Testis (tissue), 2 donors: ENCODE measurements at regions not wholly inside any gene's neighbourhood (a gene's known extent, or its start where the extent isn't known, plus 50 kb on each side); places are given as distances from the start of the nearest gene placed in this dataset.
A peak's percentile ranks its signal among the peaks of the same experiment; 100 is the strongest.

ENCODE experiments used
- DNase-seq: peaks from one replicate; pipeline ENCODE4 v3.0.0-alpha.2; 2019
- H3K27ac ChIP-seq, 2 donors: fragments of 200-600 bp; sonication (generic); one replicate each; pipeline ENCODE4 v1.5.1; 2019
- H3K27me3 ChIP-seq: fragments of 200-600 bp; sonication (generic); one replicate; pipeline ENCODE4 v1.5.1; 2019
- H3K36me3 ChIP-seq: fragments of 200-600 bp; sonication (generic); one replicate; pipeline ENCODE4 v1.5.1; 2017; ENCODE audit warnings: low read depth; ENCODE audit errors: missing control alignments
- H3K4me1 ChIP-seq: fragments of 200-600 bp; sonication (generic); one replicate; pipeline ENCODE4 v1.5.1; 2019
- H3K4me3 ChIP-seq, 2 donors: fragments of 200-600 bp; sonication (generic); one replicate each; pipeline ENCODE4 v1.5.1; 2017 to 2019
- H3K9me3 ChIP-seq: fragments of 200-600 bp; sonication (generic); one replicate; pipeline ENCODE4 v1.5.1; 2017
- POLR2A ChIP-seq: fragments of 450-650 bp; IDR thresholded peaks from one replicate; pipeline ENCODE4 v1.6.1; 2017; ENCODE audit warnings: antibody characterized with exemption, mild to moderate bottlenecking, moderate library complexity
- WGBS, 2 donors: methylation state at CpG; one replicate each; pipeline ENCODE4 v1.1.5; 2018; 5-methylcytosine and 5-hydroxymethylcytosine counted together
- intact Hi-C: fragments of 100-400 bp; cut with DNase I; formaldehyde crosslinking; loops from one replicate; pipeline ENCODE4 v1.15.1; 2023; ENCODE audit warnings: low total_unique reads
- TF ChIP-seq, protein P1 (sequence below), 3 experiments: fragments of 450-650 bp in 2 of 3; fragments of 200-600 bp in 1 of 3; sonication (generic) in 1 of 3; IDR thresholded peaks; one replicate each; pipeline ENCODE4 v1.5.1; 2016 to 2019; ENCODE audit warnings: antibody characterized with exemption in 3 of 3, mild to moderate bottlenecking in 2 of 3, moderate library complexity in 1 of 3

DNA sequence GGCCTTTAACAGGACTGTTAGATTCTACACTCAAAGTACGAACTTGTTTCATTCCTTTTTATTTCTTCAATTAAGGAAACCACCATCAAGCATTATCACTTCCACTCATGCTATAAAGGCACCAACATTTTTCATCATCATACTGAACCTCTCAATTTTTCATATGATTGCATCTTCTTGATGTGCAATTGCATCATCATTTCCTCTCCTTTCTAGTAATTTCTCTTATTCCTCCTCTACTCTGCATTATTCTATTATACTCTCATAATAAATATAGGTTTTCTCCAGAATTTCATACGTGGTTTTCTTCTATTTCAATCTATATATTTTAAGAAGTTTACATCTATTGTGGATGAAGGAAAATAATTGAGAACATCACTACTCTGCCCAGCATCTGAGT, 506.2 kb upstream of the ZNF385D start:
- intact Hi-C loops = no loop called here
- TF ChIP-seq, protein P1, sequence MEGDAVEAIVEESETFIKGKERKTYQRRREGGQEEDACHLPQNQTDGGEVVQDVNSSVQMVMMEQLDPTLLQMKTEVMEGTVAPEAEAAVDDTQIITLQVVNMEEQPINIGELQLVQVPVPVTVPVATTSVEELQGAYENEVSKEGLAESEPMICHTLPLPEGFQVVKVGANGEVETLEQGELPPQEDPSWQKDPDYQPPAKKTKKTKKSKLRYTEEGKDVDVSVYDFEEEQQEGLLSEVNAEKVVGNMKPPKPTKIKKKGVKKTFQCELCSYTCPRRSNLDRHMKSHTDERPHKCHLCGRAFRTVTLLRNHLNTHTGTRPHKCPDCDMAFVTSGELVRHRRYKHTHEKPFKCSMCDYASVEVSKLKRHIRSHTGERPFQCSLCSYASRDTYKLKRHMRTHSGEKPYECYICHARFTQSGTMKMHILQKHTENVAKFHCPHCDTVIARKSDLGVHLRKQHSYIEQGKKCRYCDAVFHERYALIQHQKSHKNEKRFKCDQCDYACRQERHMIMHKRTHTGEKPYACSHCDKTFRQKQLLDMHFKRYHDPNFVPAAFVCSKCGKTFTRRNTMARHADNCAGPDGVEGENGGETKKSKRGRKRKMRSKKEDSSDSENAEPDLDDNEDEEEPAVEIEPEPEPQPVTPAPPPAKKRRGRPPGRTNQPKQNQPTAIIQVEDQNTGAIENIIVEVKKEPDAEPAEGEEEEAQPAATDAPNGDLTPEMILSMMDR (IDR thresholded peaks at IDR 0.05) = no peak
- TF ChIP-seq POLR2A = no peak
- DNase-seq = no peak
- Histone ChIP-seq H3K9me3 (no peaks in the 10 kb centered on the region), H3K27ac (no peak overlapping the region), H3K36me3 (no peaks in the 10 kb centered on the region), H3K27me3 (no peaks in the 10 kb centered on the region), H3K4me3 (no peak overlapping the region), H3K4me1 (no peaks in the 10 kb centered on the region)
- 80 to 92% methylated on average over 2 of the region's 2 CpGs for WGBS, 2 donors

DNA sequence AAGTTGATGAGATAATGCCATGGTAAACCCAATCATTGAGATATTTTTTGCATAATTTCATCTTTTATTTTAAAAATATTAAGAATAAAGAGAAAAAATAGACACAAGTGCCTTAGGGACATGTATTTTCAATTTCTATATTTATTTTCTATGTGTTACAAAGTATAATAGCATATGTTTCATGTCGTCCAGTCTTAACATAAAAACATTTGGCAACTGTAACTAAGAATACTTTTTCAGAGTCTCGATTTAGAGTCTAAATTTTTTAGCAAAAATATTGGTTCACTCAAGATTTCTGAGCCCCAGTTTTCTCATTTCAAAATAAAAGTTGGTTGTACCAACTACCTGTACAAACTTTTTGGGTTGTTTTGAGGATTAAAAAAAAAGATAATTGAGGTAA, 511.4 kb upstream of the ZNF385D start:
- no peaks in the 10 kb centered on the region for H3K4me1 ChIP-seq
- no peak for DNase-seq
- WGBS, 2 donors = 36 to 50% methylated on average over 2 of the region's 2 CpGs
- no peaks in the 10 kb centered on the region for H3K9me3 ChIP-seq
- H3K27ac ChIP-seq = no peak overlapping the region
- no peak overlapping the region for H3K4me3 ChIP-seq
- intact Hi-C loops = no loop called here
- TF ChIP-seq POLR2A = no peak
- TF ChIP-seq, protein P1 (IDR thresholded peaks at IDR 0.05) = no peak
- no peaks in the 10 kb centered on the region for H3K36me3 ChIP-seq
- H3K27me3 ChIP-seq = no peaks in the 10 kb centered on the region

DNA sequence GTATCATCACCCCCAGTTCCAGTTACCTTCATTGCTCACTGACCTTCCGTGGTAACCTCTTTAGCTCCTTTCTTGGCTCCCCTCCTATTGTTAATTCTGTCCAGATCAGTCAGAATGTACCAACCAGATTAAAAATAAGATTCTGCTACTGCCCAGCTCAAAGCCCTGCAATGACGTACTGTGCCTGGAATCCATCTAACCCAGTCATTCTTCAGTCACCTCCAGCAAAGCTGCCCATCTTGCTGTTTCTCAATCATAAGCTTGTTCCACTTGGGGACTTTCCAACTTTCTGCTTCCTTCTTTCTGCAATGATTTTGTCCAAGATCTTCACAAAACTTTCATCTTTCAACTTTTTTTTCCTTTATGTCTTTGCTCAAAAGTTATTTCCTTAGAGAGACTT, 512.0 kb upstream of the ZNF385D start:
- H3K9me3 ChIP-seq = no peaks in the 10 kb centered on the region
- H3K36me3 ChIP-seq = no peaks in the 10 kb centered on the region
- no peaks in the 10 kb centered on the region for H3K4me1 ChIP-seq
- 86 to 91% methylated on average over 2 of the region's 2 CpGs for WGBS, 2 donors
- TF ChIP-seq POLR2A = no peak
- TF ChIP-seq, protein P1 (IDR thresholded peaks at IDR 0.05) = no peak
- H3K27me3 ChIP-seq = no peaks in the 10 kb centered on the region
- intact Hi-C loops = no loop called here
- H3K4me3 ChIP-seq = no peak overlapping the region
- H3K27ac ChIP-seq = no peak overlapping the region
- DNase-seq = no peak

DNA sequence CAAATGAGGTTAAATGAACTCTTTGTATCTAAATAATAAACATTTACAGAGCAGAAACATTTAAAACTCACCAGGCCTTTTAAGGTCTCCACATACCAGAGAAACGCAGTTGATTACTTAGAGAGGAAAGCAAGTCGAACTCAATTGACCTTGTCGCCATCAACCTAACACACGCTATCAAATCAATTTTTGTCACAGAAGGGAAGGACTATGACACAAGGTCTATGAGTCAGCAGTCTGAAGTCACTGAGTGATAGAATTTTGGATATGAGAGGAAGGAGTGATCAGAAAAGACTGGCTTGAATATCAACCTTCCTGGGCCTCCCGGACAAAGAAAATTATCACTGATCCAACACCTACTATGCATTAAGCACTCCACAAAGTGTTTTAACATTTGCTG, 514.4 kb upstream of the ZNF385D start:
- H3K27me3 ChIP-seq = no peaks in the 10 kb centered on the region
- 93% methylated on average over 5 of the region's 5 CpGs for WGBS, 2 donors
- TF ChIP-seq, protein P1 (IDR thresholded peaks at IDR 0.05) = no peak
- TF ChIP-seq POLR2A = no peak
- no peaks in the 10 kb centered on the region for H3K9me3 ChIP-seq
- intact Hi-C loops = no loop called here
- no peak overlapping the region for H3K27ac ChIP-seq
- H3K4me3 ChIP-seq = no peak overlapping the region
- H3K4me1 ChIP-seq = no peaks in the 10 kb centered on the region
- no peaks in the 10 kb centered on the region for H3K36me3 ChIP-seq
- no peak for DNase-seq

DNA sequence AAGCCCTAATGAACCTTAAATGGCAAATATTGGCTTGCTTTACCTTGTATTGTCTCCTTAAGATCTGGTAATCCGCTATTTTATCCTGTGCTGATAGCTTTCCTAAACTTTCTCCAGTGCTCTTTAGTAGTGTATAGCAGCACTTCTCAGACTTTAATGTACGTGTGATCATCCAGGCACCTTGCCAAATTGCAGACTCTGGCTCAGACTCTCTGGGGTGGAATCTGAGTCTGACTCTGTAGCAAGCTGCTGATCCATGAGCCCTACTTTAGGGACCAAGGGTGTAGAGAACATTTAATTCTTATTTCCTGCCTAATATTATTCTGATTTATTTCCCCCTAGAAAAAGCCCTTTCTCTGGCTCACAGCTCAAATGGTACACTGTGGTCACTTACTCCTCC, 518.8 kb upstream of the ZNF385D start:
- DNase-seq = peak; percentile 18
- Histone ChIP-seq H3K27me3 (no peaks in the 10 kb centered on the region), H3K4me3 (no peak overlapping the region), H3K9me3 (no peaks in the 10 kb centered on the region), H3K4me1 (no peaks in the 10 kb centered on the region), H3K36me3 (no peaks in the 10 kb centered on the region), H3K27ac (no peak overlapping the region)
- 65% methylated on average over 2 of the region's 2 CpGs for WGBS, 2 donors
- intact Hi-C loops = no loop called here
- no peak for TF ChIP-seq POLR2A
